ENCODE measurements at regions not wholly inside any gene's neighbourhood (a gene's known extent, or its start where the extent isn't known, plus 50 kb on each side); places are given as distances from the start of the nearest gene placed in this dataset.

GRCh38 chr4:23023121-23023520 lies 330.4 kb downstream of the GBA3 start:
- no peak for TF ChIP-seq CTCF (IDR thresholded peaks at IDR 0.05)
- no peak for TF ChIP-seq POLR2A (IDR thresholded peaks at IDR 0.05)

All from uterus (tissue), 2 donors.